ENCODE measurements at regions not wholly inside any gene's neighbourhood (a gene's known extent, or its start where the extent isn't known, plus 50 kb on each side); places are given as distances from the start of the nearest gene placed in this dataset.
"Not testable (repeated sequence)": the region's sequence is repeated elsewhere in the genome, so short reads cannot be mapped to it uniquely, and the experiment has no call there.

DNA sequence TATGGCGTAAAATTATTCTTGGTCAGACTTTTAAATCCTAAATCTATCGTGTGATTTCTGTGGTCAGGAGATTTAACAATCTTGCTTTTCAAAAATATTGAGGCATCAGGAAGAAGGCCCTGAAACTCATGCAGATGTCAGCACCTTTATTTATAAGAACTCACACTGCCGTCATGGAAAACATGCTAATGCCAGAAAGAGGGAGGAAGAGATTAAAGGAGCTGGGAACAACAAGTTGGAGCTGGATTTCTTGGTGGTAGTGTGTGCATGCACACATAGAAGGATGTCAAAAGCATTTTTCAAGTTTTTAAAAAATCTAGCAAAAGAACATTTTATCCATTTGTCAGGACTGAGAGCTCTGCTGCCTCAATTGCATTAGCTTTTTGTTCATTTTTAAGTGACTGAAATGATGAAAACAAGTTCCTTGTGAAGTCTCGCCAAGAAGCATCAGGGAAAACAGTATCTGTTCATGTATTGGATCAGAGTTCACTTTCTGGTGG lies 342.5 kb downstream of the SPRY2 start:
- no peak for DNase-seq (ENCODE audit: low read depth in 3 of 3, low spot score in 2 of 3)

DNA sequence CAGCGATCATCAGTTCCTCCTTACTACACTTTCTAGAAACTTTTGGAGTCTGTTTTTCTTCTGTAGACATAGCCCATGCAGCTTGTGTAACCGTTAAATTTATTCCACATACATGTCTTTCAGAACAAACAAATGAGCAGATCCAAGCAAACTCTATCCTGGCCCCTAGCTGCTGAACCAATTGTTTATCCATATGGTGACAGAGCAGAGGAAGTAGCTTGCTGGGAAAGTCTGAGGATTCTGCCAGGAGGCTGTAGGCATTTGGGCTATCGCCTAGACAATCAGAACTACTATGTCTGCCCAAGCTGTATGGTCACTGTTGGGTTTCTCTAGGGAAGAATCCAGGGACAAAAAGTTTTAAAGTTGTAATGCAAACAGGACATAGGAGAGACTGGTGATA lies 343.7 kb downstream of the SPRY2 start:
- DNase-seq (ENCODE audit: low read depth in 3 of 3, low spot score in 2 of 3) = no peak

DNA sequence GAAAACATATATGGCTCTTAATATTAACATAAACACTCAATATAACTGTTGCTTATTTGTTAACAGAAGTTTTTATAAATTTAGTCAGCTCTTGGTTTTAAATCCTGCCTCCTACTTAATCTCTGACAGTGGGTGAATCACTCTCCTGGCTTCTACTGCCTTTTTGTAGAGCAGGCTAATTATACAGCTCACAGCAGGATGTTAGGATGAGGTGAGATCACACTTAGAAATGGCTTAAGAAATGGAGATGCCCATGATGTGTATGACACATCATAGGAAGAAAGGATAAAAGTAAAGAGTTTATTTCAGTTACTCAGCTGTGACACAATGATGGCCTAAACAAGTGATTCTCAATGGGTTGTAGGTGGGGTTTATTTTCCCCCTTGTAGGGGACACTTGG lies 345.6 kb downstream of the SPRY2 start:
- no peak for DNase-seq (ENCODE audit: low read depth in 3 of 3, low spot score in 2 of 3)

DNA sequence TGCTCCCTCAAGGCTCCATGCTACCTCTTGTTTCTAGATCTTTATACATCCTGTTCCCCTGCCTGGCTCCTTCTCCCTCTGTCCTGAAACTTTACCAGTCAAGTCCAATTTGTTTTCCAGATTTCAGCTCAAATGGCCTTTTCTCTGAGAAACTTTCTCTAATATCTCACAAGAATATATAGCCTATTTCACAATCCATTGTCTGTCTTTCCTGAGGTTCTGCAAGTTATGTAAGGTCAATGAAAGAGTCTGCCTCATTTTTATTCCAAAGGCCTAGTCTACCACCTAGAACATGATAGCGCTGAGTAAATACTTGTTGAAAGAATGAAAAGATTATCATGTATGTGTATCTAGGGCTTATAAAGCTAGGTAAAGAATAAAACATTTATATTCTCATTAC lies 348.8 kb downstream of the SPRY2 start:
- no peak for DNase-seq (ENCODE audit: low read depth in 3 of 3, low spot score in 2 of 3)

DNA sequence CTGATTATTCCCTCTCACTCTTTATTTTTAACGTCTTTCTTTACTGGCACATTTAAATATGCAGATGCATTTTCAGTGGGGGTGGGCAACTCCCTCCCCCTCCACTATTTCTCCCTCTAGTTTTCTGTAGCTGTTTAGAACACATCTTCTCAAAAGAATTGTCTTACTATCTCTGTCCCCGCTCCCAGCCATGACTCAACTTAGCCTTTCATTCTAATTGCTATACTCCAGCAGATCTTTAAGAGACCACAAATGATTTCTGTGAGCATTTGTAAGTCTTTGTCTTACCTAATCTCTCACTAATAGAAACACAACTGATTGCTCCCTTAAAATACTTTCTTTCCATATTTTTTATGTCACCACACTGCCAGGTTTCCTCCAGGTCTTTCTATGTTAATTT lies 350.9 kb downstream of the SPRY2 start:
- no peak for DNase-seq (ENCODE audit: low read depth in 3 of 3, low spot score in 2 of 3)

DNA sequence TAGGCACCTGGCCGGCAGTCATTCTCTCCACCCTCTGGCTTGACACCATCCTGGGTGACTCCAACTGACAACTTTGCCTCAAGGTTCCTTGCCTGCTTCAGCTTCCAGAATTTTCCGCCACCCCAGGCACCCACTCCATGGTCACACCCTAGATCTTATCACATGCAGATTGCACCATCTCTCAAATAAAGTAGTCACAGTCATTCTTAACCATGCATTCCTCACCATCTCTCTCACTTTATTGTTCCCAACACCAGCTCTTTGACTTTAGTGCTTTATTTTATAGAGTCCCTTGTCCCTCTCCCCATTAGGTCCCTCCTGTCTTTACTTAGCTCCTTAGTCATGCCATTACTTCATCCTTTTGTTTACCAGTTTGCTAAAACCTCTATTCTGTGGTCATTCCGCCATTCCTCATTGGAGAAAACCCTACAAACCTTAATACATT lies 351.7 kb downstream of the SPRY2 start:
- no peak for DNase-seq (ENCODE audit: low read depth in 3 of 3, low spot score in 2 of 3)

DNA sequence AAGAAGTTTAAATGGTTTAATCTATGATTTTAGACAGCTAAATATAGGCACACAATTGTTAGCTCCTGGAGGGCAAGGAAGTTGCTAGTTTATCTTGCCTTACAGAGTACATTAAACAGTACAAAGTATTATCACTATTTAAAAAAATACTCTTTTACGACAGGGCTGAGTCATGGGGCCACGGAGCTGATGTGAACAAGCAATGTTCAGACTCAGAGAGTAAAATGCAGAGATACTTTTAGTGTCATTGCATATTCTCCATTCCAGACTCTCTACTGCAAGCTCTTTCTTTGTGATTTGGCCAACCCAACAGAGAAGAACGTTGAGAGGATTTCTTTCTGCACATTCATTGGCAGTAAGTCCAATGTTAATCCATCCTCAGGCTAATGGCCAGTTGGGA lies 352.4 kb downstream of the SPRY2 start:
- DNase-seq (ENCODE audit: low read depth in 3 of 3, low spot score in 2 of 3) = no peak

DNA sequence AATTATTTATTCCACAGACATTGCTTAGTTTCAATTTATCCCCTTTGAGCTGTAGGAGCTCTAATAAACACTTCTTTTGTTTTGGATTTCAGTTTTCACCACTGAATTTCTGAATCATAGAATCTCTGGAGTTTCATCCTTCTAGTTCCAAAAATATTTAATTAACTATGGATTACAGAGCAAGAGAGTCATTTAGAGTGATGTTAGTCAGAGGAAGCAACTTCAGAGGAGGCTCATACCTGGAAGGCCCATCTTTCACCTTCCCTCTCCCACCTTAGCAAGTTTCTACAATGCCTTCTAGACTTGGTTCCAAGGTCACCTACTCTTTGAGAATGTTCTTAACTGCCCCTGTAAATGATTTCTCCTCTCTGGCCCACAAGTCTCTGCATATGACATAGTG lies 353.2 kb downstream of the SPRY2 start:
- no peak for DNase-seq (ENCODE audit: low read depth in 3 of 3, low spot score in 2 of 3)

DNA sequence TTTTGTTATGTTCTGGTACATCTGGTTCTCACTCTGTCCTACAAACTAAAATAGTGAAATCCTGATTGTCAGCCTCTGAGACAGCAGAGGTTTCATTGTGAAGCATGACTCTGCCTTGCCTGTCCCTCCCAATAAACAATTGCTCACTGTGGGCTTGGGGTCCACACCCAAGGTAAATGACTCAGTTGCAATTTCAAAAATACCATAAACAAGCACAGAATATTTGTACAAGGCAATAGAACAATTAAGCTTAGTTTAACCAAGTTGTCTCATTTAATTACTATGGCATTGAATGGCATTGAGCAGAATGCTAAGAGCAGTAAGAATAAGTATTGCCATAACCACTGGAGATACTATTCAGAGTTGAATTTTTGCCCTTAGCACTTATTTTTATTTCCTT lies 353.6 kb downstream of the SPRY2 start:
- DNase-seq (ENCODE audit: low read depth in 3 of 3, low spot score in 2 of 3) = no peak

DNA sequence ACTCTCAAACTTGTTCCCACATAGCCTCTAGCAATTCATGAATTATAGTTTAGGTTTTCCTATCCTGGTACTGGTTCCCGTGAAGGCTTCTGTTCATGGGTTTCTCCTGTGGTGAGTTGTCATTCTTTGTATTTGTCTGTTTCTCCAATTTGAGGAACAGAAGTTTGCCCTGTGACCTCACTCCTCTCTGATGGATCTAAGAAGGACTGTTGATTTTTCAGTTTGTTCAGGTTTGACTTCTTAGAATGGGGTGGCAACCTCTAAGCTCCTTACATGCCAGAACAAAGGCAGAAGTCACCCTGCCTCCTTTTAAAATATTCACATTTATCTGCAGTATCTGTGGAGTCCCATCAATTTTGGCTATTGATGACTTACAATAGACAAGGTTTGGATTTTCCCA lies 354.0 kb downstream of the SPRY2 start:
- no peak for DNase-seq (ENCODE audit: low read depth in 3 of 3, low spot score in 2 of 3)

DNA sequence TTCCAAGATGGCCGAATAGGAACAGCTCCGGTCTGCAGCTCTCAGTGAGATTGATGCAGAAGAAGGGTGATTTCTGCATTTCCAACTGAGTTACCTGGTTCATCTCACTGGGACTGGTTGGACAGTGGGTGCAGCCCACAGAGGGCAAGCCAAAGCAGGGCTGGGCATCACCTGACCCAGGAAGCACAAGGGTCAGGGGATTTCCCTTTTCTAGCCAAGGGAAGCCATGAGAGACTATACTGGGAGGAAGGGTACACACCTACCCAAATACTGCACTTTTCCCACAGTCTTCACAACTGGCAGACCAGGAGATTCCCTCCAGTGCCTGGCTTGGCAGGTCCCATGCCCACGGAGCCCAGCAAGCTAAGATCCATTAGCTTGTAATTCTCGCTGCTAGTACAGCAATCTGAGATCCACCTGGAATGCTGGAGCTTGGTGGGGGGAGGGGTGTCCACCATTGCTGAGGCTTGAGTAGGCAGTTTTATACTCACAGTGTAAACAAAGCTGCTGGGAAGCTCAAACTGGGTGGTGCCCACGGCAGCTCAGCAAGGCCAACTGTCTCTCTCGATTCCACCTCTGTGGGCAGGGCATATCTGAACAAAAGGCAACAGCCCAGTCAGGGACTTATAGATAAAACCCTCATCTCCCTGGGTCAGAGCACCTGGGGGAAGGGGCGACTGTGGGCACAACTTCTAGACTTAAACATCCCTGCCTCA lies 365.8 kb downstream of the SPRY2 start:
- not testable (repeated sequence) for DNase-seq (ENCODE audit: low read depth in 3 of 3, low spot score in 2 of 3)

DNA sequence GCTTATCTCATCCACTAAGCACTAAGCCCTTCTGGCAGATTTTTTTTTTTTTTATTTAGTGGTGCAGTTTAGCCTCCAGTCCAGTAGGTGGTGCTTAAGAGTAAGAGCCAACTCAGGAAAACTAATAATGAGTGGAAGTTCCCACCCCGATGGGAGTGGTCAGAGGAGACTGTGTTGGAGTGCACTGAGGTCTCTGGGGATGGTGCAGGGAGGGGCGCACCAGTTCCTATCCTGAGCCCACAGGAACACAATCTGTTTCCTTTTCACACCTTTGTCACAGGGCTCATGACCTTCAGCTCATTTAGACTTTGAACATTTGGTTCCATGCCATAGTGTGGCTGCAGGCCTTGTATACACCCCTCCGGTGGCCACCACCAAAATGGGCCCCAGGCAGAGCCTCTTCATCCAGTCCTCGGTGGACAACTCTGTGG lies 367.4 kb downstream of the SPRY2 start:
- DNase-seq (ENCODE audit: low read depth in 3 of 3, low spot score in 2 of 3) = no peak

DNA sequence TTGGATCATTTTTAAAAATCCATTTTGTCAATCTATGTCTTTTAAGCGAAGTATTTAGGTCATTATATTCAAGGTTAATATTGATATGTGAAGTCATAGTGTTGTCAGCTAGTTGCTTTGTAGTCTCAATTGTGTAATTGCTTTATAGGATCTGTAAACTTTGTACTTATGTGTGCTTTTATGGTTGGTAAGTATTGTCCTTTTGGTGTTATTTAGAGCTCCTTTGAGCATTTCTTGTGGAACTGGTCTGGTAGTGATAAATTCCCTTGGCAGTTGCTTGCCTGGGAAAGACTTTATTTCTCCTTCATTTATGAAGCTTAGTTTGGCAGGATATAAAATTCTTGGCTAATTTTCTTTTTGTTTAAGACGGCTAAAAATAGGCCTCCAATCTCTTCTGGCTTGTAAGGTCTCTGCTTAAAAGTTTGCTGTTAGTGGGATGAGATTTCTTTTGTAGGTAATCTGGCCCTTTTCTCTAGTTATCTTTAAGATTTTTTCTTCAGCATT lies 368.8 kb downstream of the SPRY2 start:
- DNase-seq (ENCODE audit: low read depth in 3 of 3, low spot score in 2 of 3) = no peak

DNA sequence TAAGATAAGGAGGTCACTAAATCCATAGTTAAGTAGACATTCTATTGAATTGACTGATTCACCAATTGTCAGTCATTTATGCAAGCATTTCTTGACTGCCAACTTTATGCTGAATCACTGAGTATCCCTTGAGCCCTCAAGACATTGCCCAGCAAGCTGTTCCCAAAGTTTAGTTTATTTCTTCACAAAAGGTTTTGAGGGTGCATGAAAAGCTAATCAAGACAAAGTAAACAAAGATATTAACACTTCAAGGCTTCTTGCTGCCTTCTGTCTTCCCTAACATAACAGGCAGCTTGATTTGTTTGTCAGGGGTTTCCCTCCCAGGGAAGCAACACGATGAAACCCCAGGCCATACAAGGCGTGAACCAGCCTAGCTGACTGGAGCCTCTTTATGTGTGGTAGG lies 374.4 kb downstream of the SPRY2 start:
- DNase-seq (ENCODE audit: low read depth in 3 of 3, low spot score in 2 of 3) = no peak

DNA sequence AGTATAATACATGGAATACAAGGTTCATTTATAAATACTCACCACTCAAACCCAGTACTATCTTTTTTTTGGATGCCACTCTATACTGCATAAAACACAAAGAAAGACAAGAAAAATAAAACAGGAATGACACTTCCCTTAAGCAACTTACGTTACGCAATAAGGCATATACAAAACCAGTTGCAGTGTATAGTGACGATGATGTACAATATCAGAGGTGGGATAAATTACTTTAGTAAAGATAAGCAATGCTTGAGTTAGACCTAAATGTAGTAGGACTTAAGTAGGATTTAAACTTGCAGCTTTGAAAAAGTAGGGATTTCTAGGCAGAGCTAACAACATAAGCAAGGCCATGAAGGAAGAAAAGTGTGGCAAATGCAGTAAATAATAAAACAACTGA lies 374.9 kb downstream of the SPRY2 start:
- no peak for DNase-seq (ENCODE audit: low read depth in 3 of 3, low spot score in 2 of 3)

DNA sequence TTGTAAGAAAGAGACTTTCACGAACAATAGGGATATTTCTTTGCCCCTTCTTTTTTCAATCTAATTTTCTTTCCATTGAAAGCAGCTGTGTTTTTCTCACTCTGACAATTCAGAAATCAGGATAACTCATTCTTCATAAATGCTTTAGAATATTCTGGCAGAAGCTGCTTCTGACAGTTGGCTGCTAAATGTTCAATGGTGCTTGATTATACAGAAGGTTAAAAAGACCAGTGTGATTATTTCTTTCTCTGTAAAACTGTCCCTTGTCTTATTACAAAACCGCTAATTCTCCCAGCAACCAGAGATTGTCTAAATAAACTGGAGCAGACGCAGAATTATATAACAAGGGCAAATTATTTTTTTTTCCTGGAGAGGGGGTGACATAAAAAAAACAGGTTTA lies 394.4 kb downstream of the SPRY2 start:
- DNase-seq (ENCODE audit: low read depth in 3 of 3, low spot score in 2 of 3) = no peak

DNA sequence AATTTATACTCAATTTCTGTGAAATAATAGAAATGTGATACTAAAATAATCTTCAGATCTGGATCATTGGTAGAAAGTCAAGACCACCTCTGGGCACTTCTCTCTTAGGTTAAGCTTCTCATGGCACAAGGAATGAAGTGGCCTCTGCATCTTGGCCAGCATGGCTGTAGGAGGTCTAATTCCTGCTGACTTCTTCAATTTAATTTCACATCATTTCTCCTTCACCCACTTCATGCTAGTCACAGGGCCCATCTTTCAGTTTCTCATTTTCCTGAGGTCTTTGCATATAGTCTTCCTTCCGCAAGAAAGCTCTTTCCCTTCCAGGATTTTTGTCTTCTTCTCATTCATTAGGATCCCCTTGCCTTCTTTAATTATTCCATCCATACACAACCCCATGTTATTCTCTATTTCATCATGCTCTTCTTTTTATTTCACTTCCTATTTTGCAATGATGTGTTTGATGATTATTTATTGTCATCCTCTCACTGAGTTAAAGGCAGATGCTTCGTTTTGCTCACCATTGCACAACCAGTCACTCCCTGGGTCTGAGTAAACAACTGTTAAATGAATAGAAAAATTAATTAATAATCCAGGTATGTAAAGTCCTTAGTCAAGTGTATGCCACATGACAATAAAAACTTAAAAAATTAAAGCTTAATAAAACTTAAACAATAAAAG lies 397.4 kb downstream of the SPRY2 start:
- DNase-seq (ENCODE audit: low read depth in 3 of 3, low spot score in 2 of 3) = no peak

DNA sequence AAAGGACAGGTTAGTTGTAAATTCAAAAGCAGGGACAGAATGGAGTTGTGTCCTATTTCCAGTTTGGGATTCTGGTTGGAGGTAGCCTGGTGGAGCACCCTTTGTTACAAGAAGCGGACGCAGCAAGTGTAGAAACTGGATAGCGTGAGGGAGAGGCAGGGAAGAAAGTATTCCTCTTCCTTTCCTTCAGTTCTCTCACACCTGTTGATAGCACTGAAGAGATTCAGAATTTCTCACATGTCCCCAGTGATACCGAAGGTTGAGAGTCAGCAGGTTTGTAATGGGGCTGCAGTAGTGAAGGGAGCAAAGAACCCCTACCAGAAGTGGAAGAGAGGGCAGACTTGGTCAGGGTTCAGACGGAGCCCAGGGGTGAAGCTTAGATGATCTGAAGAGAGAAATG lies 399.2 kb downstream of the SPRY2 start:
- no peak for DNase-seq (ENCODE audit: low read depth in 3 of 3, low spot score in 2 of 3)

DNA sequence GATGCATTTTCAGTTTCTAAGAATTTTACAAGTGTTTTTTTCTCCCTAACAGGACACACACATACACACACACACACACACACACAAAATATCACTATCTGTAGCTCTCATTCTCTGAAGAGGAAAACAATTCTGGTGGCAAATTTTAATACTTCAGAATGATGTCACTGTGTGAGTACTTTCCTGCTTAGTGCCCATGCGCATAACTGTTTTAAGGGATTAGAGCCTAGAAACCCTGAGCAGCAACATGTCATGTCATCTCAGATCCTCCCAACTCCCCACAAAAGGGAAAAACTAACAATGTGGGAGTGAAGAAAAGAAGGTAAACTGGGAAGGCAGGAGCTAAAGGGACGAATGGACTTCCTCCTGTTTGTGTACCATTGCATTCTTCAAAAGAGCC lies 401.2 kb downstream of the SPRY2 start:
- DNase-seq (ENCODE audit: low read depth in 3 of 3, low spot score in 2 of 3) = no peak

DNA sequence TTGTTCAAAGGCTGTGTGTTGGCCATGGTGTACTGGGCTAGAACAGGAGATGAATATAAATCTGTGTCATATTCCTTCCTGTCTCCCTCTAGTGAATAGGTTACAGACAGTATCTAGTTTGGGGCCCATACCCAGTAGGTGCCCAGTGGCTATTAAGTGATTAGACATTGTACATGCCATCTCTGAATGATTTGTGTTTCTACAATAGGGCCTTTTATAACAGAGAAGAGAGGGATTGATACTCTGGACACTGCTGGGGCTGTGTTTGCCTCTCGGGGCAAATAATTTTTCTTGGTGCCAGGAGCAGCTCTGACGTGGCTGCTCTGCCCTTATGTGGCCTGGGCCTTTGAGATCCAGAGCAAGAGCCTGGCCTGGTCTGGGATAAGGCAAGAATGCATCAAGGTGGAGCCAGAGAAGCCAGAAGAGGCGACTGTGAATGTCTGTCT lies 403.1 kb downstream of the SPRY2 start:
- DNase-seq (ENCODE audit: low read depth in 3 of 3, low spot score in 2 of 3) = no peak

DNA sequence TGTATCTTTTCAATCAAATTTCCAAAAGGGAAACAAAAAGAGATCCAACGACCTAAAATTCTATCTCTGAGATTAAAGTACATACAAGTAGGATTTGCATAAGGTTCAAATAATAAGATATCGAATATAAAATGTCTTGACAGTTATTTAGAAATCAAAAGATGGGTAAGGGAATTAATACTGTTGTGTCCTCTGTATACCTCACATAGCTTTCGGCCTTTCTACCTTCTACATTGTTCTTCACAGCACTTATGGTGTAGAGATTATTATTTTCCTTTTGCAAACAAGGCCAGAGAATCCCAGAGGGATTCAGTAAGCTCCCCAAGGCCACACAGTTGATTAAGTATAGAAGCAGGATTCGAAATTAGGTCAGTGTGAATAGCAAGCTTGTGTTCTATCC lies 403.6 kb downstream of the SPRY2 start:
- DNase-seq (ENCODE audit: low read depth in 3 of 3, low spot score in 2 of 3) = no peak
